COLO668 (cell line): ENCODE measurements at regions not wholly inside any gene's neighbourhood (a gene's known extent, or its start where the extent isn't known, plus 50 kb on each side); places are given as distances from the start of the nearest gene placed in this dataset.
"Not testable (repeated sequence)": the region's sequence is repeated elsewhere in the genome, so short reads cannot be mapped to it uniquely, and the experiment has no call there.

Experiments used
- DNase-seq: peaks from one replicate; lab custom pipeline; 2025; ENCODE audit not compliant: unreplicated experiment; lab: John Stamatoyannopoulos, UW

GRCh38 chr6:125354649-125355048, 52.9 kb upstream of the HDDC2 start:
- no peak for DNase-seq

- DNase-seq, result no peak
These were observed 55.1 kb upstream of the HDDC2 start for GRCh38 chr6:125356884-125357283.

GRCh38 chr6:125357515-125358256, 55.9 kb upstream of the HDDC2 start:
- no peak for DNase-seq

GRCh38 chr6:125358898-125359297, 57.1 kb upstream of the HDDC2 start:
- no peak for DNase-seq

GRCh38 chr6:125361868-125362267, 60.1 kb upstream of the HDDC2 start:
- no peak for DNase-seq

- DNase-seq, result peak; percentile 70
These were observed 61.5 kb upstream of the HDDC2 start for GRCh38 chr6:125363039-125363823.

- no peak for DNase-seq
These were observed 62.0 kb upstream of the HDDC2 start for GRCh38 chr6:125363824-125364165.

GRCh38 chr6:125365230-125365629, 63.5 kb upstream of the HDDC2 start:
- no peak for DNase-seq

GRCh38 chr6:125367036-125367782, 65.4 kb upstream of the HDDC2 start:
- DNase-seq, result no peak

GRCh38 chr6:125370343-125370742, 68.6 kb upstream of the HDDC2 start:
- DNase-seq, result no peak

GRCh38 chr6:125375013-125375412, 73.2 kb upstream of the HDDC2 start:
- DNase-seq, result no peak

- no peak for DNase-seq
These were observed 74.1 kb upstream of the HDDC2 start for GRCh38 chr6:125375821-125376220.

GRCh38 chr6:125377621-125378020, 75.9 kb upstream of the HDDC2 start:
- no peak for DNase-seq

GRCh38 chr6:125379174-125379573, 77.4 kb upstream of the HDDC2 start:
- DNase-seq, result no peak

- no peak for DNase-seq
These were observed 78.7 kb upstream of the HDDC2 start for GRCh38 chr6:125380474-125380873.

GRCh38 chr6:125386337-125386736, 84.6 kb upstream of the HDDC2 start:
- DNase-seq, result not testable (repeated sequence)

GRCh38 chr6:125392682-125393081, 90.9 kb upstream of the HDDC2 start:
- DNase-seq, result no peak

GRCh38 chr6:125393449-125393858, 91.7 kb upstream of the HDDC2 start:
- no peak for DNase-seq

- no peak for DNase-seq
These were observed 105.0 kb upstream of the HDDC2 start for GRCh38 chr6:125406741-125407140.

GRCh38 chr6:125414507-125414906, 112.7 kb upstream of the HDDC2 start:
- DNase-seq, result no peak

GRCh38 chr6:125415913-125416312, 114.1 kb upstream of the HDDC2 start:
- DNase-seq, result no peak

- no peak for DNase-seq
These were observed 120.1 kb upstream of the HDDC2 start for GRCh38 chr6:125421836-125422235.
